ENCODE measurements at regions not wholly inside any gene's neighbourhood (a gene's known extent, or its start where the extent isn't known, plus 50 kb on each side); places are given as distances from the start of the nearest gene placed in this dataset.

DNA sequence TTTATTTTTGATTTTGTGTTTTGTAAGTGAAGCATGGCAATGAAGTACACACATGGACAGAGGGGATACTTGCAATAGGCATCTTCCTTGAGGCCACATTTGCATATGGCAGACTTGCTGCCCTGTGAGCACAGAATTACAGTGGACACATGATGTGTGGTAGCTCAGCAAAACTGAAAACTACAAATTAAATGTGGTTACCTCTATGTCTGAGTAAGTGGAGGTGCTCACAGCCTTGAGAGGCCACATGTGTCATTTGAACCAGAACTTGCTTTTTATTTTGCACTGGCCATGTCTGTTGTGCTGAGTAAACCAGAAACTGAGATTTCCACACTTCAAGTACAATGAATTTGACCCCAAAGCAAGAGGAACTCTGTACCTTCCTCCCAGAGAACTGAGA, 998.5 kb upstream of the NXPH2 start:
- TF ChIP-seq TEAD4 (IDR thresholded peaks at IDR 0.05) (no peak), EP300 (IDR thresholded peaks at IDR 0.05; ENCODE audit: borderline replicate concordance) (no peak), TAF1 (IDR thresholded peaks at IDR 0.05; ENCODE audit: low read depth) (no peak), RAD21 (IDR thresholded peaks at IDR 0.05; ENCODE audit: low read depth) (no peak)
- TF ChIP-seq, protein P1, sequence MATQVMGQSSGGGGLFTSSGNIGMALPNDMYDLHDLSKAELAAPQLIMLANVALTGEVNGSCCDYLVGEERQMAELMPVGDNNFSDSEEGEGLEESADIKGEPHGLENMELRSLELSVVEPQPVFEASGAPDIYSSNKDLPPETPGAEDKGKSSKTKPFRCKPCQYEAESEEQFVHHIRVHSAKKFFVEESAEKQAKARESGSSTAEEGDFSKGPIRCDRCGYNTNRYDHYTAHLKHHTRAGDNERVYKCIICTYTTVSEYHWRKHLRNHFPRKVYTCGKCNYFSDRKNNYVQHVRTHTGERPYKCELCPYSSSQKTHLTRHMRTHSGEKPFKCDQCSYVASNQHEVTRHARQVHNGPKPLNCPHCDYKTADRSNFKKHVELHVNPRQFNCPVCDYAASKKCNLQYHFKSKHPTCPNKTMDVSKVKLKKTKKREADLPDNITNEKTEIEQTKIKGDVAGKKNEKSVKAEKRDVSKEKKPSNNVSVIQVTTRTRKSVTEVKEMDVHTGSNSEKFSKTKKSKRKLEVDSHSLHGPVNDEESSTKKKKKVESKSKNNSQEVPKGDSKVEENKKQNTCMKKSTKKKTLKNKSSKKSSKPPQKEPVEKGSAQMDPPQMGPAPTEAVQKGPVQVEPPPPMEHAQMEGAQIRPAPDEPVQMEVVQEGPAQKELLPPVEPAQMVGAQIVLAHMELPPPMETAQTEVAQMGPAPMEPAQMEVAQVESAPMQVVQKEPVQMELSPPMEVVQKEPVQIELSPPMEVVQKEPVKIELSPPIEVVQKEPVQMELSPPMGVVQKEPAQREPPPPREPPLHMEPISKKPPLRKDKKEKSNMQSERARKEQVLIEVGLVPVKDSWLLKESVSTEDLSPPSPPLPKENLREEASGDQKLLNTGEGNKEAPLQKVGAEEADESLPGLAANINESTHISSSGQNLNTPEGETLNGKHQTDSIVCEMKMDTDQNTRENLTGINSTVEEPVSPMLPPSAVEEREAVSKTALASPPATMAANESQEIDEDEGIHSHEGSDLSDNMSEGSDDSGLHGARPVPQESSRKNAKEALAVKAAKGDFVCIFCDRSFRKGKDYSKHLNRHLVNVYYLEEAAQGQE (IDR thresholded peaks at IDR 0.05; ENCODE audit: low read depth): no peak

DNA sequence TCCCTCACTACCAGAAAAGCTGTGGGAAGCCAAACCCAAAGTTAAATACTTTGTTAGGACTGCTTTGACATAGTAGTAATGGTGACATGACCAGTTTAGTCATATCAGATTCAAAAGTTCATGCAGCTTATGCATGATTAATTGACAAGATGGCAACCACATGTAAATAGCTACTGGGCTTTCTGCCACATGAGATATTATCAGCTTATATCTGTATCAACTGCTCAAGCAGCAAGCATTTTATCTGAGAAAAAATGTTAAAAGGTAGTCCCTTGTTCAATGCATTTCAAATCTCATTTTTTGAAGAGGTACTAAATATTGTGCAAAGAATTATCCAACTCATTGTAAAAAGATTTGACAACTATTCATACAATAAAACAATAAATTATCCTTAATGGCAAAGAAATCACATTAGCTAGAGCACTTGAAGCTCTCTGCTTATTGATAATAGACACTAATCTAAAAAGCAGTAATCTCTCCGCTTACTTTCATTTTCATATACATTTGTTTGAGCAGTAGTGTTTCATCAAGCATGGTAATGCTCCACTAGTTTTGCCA, 993.6 kb upstream of the NXPH2 start:
- TF ChIP-seq, protein P2, sequence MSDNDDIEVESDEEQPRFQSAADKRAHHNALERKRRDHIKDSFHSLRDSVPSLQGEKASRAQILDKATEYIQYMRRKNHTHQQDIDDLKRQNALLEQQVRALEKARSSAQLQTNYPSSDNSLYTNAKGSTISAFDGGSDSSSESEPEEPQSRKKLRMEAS (IDR thresholded peaks at IDR 0.05): no peak
- TF ChIP-seq NFIC (IDR thresholded peaks at IDR 0.05) (no peak), CEBPB (IDR thresholded peaks at IDR 0.05) (no peak), TCF12 (IDR thresholded peaks at IDR 0.05; ENCODE audit: low read depth) (no peak), FOXM1 (IDR thresholded peaks at IDR 0.05; ENCODE audit: borderline replicate concordance, low read depth) (no peak), CREB1 (IDR thresholded peaks at IDR 0.05; ENCODE audit: low read depth) (no peak)
- TF ChIP-seq, protein P3, sequence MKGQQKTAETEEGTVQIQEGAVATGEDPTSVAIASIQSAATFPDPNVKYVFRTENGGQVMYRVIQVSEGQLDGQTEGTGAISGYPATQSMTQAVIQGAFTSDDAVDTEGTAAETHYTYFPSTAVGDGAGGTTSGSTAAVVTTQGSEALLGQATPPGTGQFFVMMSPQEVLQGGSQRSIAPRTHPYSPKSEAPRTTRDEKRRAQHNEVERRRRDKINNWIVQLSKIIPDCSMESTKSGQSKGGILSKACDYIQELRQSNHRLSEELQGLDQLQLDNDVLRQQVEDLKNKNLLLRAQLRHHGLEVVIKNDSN (IDR thresholded peaks at IDR 0.05): no peak

DNA sequence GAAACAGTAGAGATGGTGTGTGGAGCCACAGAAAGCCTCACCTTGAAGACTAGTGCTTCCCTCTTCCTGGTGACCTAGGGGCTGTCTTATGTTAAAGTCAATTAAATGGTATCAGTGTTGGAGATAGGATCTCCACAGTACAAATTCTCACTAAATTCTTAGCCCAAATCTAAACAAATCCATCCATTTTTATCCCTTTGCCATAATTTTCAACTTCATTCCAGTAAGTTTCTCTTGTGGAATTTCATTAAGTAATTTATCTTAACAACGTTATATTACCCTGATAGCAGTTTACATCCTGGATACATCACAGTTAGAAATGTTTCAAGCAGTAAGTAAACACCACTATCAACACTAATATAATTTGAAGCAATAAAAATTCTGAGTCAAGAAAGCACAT, 989.4 kb upstream of the NXPH2 start:
- no peak for TF ChIP-seq YY1 (IDR thresholded peaks at IDR 0.05; ENCODE audit: low read depth)
- TF ChIP-seq TCF12 (IDR thresholded peaks at IDR 0.05; ENCODE audit: low read depth): no peak
- no peak for TF ChIP-seq EGR1 (IDR thresholded peaks at IDR 0.05)

DNA sequence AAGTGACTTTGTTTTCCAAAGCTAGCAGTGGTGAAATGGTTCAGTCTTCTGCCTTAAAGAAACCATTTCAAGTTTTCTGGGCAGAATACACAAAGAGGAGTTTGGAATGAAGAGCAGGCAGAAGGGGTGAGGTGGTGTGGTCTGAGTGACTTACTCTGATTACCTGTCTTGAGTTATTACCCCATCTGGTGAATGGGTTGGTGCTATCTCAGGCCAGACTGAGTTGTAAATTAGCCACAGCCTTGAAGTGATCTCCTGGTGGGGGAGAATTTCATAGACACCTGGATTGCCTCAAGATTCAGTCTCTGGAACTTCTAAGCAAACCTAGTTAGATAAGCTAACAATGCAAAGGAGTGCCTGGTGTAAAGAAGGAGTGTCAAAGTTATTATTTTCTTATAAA, 983.5 kb upstream of the NXPH2 start:
- TF ChIP-seq ZBTB7A (IDR thresholded peaks at IDR 0.05; ENCODE audit: low read depth) (no peak), TAF1 (IDR thresholded peaks at IDR 0.05; ENCODE audit: low read depth) (no peak), FOXM1 (IDR thresholded peaks at IDR 0.05; ENCODE audit: borderline replicate concordance, low read depth) (no peak), RAD21 (IDR thresholded peaks at IDR 0.05; ENCODE audit: low read depth) (no peak), TEAD4 (IDR thresholded peaks at IDR 0.05) (no peak), EP300 (IDR thresholded peaks at IDR 0.05; ENCODE audit: borderline replicate concordance) (no peak), NFIC (IDR thresholded peaks at IDR 0.05) (no peak), YY1 (IDR thresholded peaks at IDR 0.05; ENCODE audit: low read depth) (no peak), TCF12 (IDR thresholded peaks at IDR 0.05; ENCODE audit: low read depth) (no peak)
- TF ChIP-seq, protein P1 (IDR thresholded peaks at IDR 0.05; ENCODE audit: low read depth): no peak
- TF ChIP-seq, protein P2 (IDR thresholded peaks at IDR 0.05): no peak
- TF ChIP-seq, protein P3 (IDR thresholded peaks at IDR 0.05): no peak

DNA sequence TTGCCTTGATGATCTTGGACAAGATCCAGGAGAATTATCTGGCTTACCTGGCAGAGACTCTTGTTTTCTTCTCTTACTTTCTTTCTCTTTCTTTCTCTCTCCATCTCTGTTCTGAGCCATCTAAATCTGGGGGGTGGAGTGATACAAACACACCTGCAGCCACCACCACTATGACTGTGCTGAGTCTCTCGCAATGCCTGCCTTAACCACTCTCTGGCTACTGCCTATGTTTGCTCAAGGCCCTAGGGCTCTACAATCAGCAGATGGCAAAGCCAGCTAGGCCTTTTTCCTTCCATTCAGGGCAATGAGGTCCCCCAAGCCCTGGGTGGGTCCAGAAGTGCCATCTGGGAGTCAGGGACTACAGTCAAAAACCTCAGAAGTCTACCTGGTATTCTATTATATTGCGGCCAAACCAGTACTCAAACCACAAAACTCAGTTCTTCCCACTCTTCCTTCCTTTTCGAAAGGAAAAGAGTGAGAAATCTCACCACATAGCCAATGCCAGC, 978.9 kb upstream of the NXPH2 start:
- TF ChIP-seq EP300 (IDR thresholded peaks at IDR 0.05; ENCODE audit: borderline replicate concordance) (no peak), TAF1 (IDR thresholded peaks at IDR 0.05; ENCODE audit: low read depth) (no peak), CREB1 (IDR thresholded peaks at IDR 0.05; ENCODE audit: low read depth) (no peak), TCF12 (IDR thresholded peaks at IDR 0.05; ENCODE audit: low read depth) (no peak), FOXM1 (IDR thresholded peaks at IDR 0.05; ENCODE audit: borderline replicate concordance, low read depth) (no peak)
- TF ChIP-seq, protein P3 (IDR thresholded peaks at IDR 0.05): no peak
- TF ChIP-seq, protein P2 (IDR thresholded peaks at IDR 0.05): no peak

DNA sequence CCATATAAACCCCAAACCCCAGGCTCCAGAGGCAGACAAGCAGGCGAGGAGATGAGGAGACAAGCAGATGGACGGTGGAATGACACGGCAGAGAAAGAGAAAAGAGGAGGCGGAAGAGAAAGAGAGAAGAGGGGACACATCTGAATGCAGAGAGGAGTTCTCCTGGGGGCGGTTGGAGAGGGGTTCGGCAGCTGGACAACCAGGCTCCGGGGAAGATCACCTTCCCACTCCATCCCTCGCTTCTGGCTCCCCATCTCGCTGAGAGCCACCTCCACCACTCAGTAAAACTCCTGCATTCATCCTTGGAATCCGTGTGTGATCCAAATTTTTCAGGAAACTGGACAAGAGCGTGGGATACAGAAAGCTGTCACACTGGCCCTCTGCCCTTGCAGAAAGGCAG, 966.7 kb upstream of the NXPH2 start:
- TF ChIP-seq TEAD4 (IDR thresholded peaks at IDR 0.05) (no peak), FOXM1 (IDR thresholded peaks at IDR 0.05; ENCODE audit: borderline replicate concordance, low read depth) (no peak)

Data from Ishikawa (cell line).